H1 (cell line): ENCODE measurements at regions not wholly inside any gene's neighbourhood (a gene's known extent, or its start where the extent isn't known, plus 50 kb on each side); places are given as distances from the start of the nearest gene placed in this dataset.

Experiments used
- CTCF ChIA-PET: fragments of 300-600 bp; sonication (Branson Sonifier 250); formaldehyde crosslinking; loops from one replicate; lab custom pipeline; 2021; ENCODE audit not compliant: partially characterized antibody; lab: Charles Lee
- POLR2A ChIA-PET: fragments of 300-600 bp; sonication (Branson Sonifier 250); formaldehyde crosslinking; loops from one replicate; lab custom pipeline; 2021; ENCODE audit warnings: inconsistent platforms; ENCODE audit not compliant: partially characterized antibody; lab: Charles Lee
- DNase-seq, 2 experiments: peaks; one replicate each; pipeline versions ENCODE4 v3.0.0 to v3.0.0-alpha.2; 2010 to 2022; ENCODE audit warnings: low spot score in 2 of 2, low read depth in 1 of 2, mixed read lengths in 1 of 2
- FAIRE-seq: peaks from 2 replicates; lab custom pipeline; 2011; peaks lifted over from hg19 to GRCh38; lab: Jason Lieb, UNC
- H2AFZ ChIP-seq: 2 replicates; pipeline ENCODE4 v1.8.1; 2012; ENCODE audit warnings: low read length, inconsistent platforms
- H2AK5ac ChIP-seq: 2 replicates; pipeline ENCODE4 v1.6.1; 2013; ENCODE audit warnings: low read depth, low read length
- H2BK120ac ChIP-seq: replicated peaks from 2 replicates; pipeline ENCODE3; 2013; ENCODE audit warnings: low read depth, low read length, inconsistent platforms
- H2BK12ac ChIP-seq: 2 replicates; pipeline ENCODE4 v1.6.1; 2013; ENCODE audit warnings: low read depth, low read length
- H2BK15ac ChIP-seq: 2 replicates; pipeline ENCODE4 v1.6.1; 2013; ENCODE audit warnings: low read length
- H2BK20ac ChIP-seq: 2 replicates; pipeline ENCODE4 v1.6.1; 2013; ENCODE audit warnings: low read length
- H2BK5ac ChIP-seq: 2 replicates; pipeline ENCODE4 v1.6.1; 2013; ENCODE audit warnings: low read depth, low read length
- H3K14ac ChIP-seq: 2 replicates; pipeline ENCODE4 v1.6.1; 2013; ENCODE audit warnings: inconsistent platforms; ENCODE audit not compliant: insufficient read length
- H3K18ac ChIP-seq: 2 replicates; pipeline ENCODE4 v1.6.1; 2013; ENCODE audit warnings: low read length; ENCODE audit errors: extremely low read depth
- H3K23ac ChIP-seq: 2 replicates; pipeline ENCODE4 v1.6.1; 2013; ENCODE audit warnings: inconsistent platforms; ENCODE audit not compliant: insufficient read length
- H3K23me2 ChIP-seq: 2 replicates; pipeline ENCODE4 v1.6.1; 2013; ENCODE audit warnings: low read depth, low read length
- H3K27ac ChIP-seq: 2 replicates; pipeline ENCODE4 v1.6.1; 2011; ENCODE audit warnings: low read depth, low read length, inconsistent platforms
- H3K27me3 ChIP-seq, 4 experiments: replicated peaks in 1 of 4; 1 replicate in 1 of 4; 2 replicates in 3 of 4; pipeline versions ENCODE4 v1.6.1 to v1.8.1; 2011 to 2013; ENCODE audit warnings: low read length in 3 of 4, mild to moderate bottlenecking in 3 of 4, inconsistent platforms in 2 of 4, mixed read lengths in 2 of 4, moderate library complexity in 1 of 4; ENCODE audit not compliant: control insufficient read depth in 3 of 4, insufficient read depth in 3 of 4; ENCODE audit errors: extremely low read depth in 1 of 4
- H3K36me3 ChIP-seq, 4 experiments: 2 replicates each; pipeline versions ENCODE4 v1.6.1 to v1.8.1; 2011 to 2013; ENCODE audit warnings: mild to moderate bottlenecking in 4 of 4, low read length in 3 of 4, moderate library complexity in 2 of 4, control low read depth in 1 of 4, inconsistent platforms in 1 of 4; ENCODE audit not compliant: insufficient read depth in 4 of 4, control insufficient read depth in 2 of 4
- H3K4ac ChIP-seq: replicated peaks from 2 replicates; pipeline ENCODE3; 2013; ENCODE audit warnings: low read length, low read depth, mixed read lengths, inconsistent platforms; ENCODE audit not compliant: insufficient read length
- H3K4me1 ChIP-seq, 4 experiments: replicated peaks in 1 of 4; 1 replicate in 1 of 4; 2 replicates in 3 of 4; pipeline versions ENCODE4 v1.6.1 to v1.8.1; 2011 to 2013; ENCODE audit warnings: low read length in 3 of 4, inconsistent platforms in 2 of 4, mixed read lengths in 1 of 4; ENCODE audit not compliant: insufficient read depth in 4 of 4, control insufficient read depth in 3 of 4
- H3K4me2 ChIP-seq, 2 experiments: 2 replicates each; pipeline versions ENCODE4 v1.6.1 to v1.8.1; 2011 to 2013; ENCODE audit warnings: low read depth in 2 of 2, low read length in 2 of 2, control low read depth in 1 of 2, inconsistent platforms in 1 of 2, mild to moderate bottlenecking in 1 of 2; ENCODE audit not compliant: insufficient read depth in 1 of 2
- H3K4me3 ChIP-seq, 4 experiments: fragments of 200-600, 300-600 bp in 1 of 4; sonication (generic), shearing (Covaris generic), sonication (Bioruptor Twin) in 1 of 4; 2 replicates each; pipeline versions ENCODE4 v1.5.1 to v1.8.1; 2011 to 2016; ENCODE audit warnings: low read length in 4 of 4, low read depth in 3 of 4, control low read depth in 2 of 4, inconsistent platforms in 2 of 4, mild to moderate bottlenecking in 2 of 4, mixed read lengths in 1 of 4, moderate library complexity in 1 of 4; ENCODE audit not compliant: insufficient read depth in 2 of 4; ENCODE audit errors: extremely low read depth in 1 of 4
- H3K56ac ChIP-seq: replicated peaks from 2 replicates; pipeline ENCODE3; 2013; ENCODE audit warnings: low read depth, mild to moderate bottlenecking, mixed read lengths, low read length, inconsistent platforms; ENCODE audit not compliant: insufficient read length
- H3K79me1 ChIP-seq: 2 replicates; pipeline ENCODE4 v1.6.1; 2013; ENCODE audit warnings: low read depth, low read length, control low read depth
- H3K79me2 ChIP-seq, 2 experiments: 2 replicates each; pipeline versions ENCODE4 v1.6.1 to v1.8.1; 2012 to 2013; ENCODE audit warnings: low read length in 2 of 2, mild to moderate bottlenecking in 2 of 2, inconsistent platforms in 1 of 2; ENCODE audit not compliant: insufficient read depth in 2 of 2, control insufficient read depth in 1 of 2
- H3K9ac ChIP-seq, 4 experiments: replicated peaks in 1 of 4; 1 replicate in 1 of 4; 2 replicates in 3 of 4; pipeline versions ENCODE4 v1.6.1 to v1.8.1; 2011 to 2013; ENCODE audit warnings: low read depth in 3 of 4, low read length in 3 of 4, control low read depth in 2 of 4, mild to moderate bottlenecking in 2 of 4, moderate library complexity in 2 of 4, inconsistent platforms in 1 of 4; ENCODE audit errors: extremely low read depth in 1 of 4
- H3K9me3 ChIP-seq, 2 experiments: 2 replicates each; pipeline versions ENCODE4 v1.6.1 to v1.8.1; 2012 to 2013; ENCODE audit warnings: mild to moderate bottlenecking in 2 of 2, moderate library complexity in 2 of 2, control low read depth in 1 of 2, inconsistent platforms in 1 of 2, low read depth in 1 of 2, low read length in 1 of 2, mixed read lengths in 1 of 2; ENCODE audit not compliant: insufficient read depth in 2 of 2
- H4K20me1 ChIP-seq, 2 experiments: replicated peaks in 1 of 2; 2 replicates each; pipeline versions ENCODE3 to v1.8.1; 2011 to 2013; ENCODE audit warnings: inconsistent platforms in 2 of 2, low read length in 2 of 2, mild to moderate bottlenecking in 1 of 2; ENCODE audit not compliant: insufficient read depth in 2 of 2, control insufficient read depth in 1 of 2
- H4K5ac ChIP-seq: 2 replicates; pipeline ENCODE4 v1.6.1; 2013; ENCODE audit warnings: low read length, low read depth, mixed read lengths, inconsistent platforms; ENCODE audit not compliant: insufficient read length
- H4K8ac ChIP-seq: 2 replicates; pipeline ENCODE4 v1.8.0; 2013; ENCODE audit warnings: mild to moderate bottlenecking, moderate library complexity, low read length, inconsistent platforms; ENCODE audit not compliant: insufficient read depth; ENCODE audit errors: extremely low read depth
- H4K91ac ChIP-seq: replicated peaks from 2 replicates; pipeline ENCODE3; 2013; ENCODE audit warnings: low read length, mixed read lengths, inconsistent platforms; ENCODE audit not compliant: insufficient read length
- ATF2 ChIP-seq: IDR thresholded peaks from 2 replicates; pipeline ENCODE4 v1.6.1; 2012; ENCODE audit warnings: low read length, inconsistent platforms
- CTBP2 ChIP-seq: IDR thresholded peaks from 2 replicates; pipeline ENCODE4 v1.7.0; 2011; ENCODE audit warnings: borderline replicate concordance, mild to moderate bottlenecking, moderate library complexity, mixed read lengths, low read length; ENCODE audit not compliant: insufficient read depth, insufficient read length
- CTCF ChIP-seq, 3 experiments: IDR thresholded peaks; 1 replicate in 2 of 3; 2 replicates in 1 of 3; pipeline versions ENCODE4 v1.5.1 to v1.6.1; 2011; ENCODE audit warnings: low read length in 3 of 3, mild to moderate bottlenecking in 3 of 3, inconsistent platforms in 2 of 3, low read depth in 1 of 3, moderate library complexity in 1 of 3; ENCODE audit not compliant: insufficient read depth in 1 of 3; ENCODE audit errors: control extremely low read depth in 1 of 3
- RBBP5 ChIP-seq: IDR thresholded peaks from 2 replicates; pipeline ENCODE4 v1.7.1; 2012; ENCODE audit warnings: low read depth, mild to moderate bottlenecking, inconsistent platforms, low read length, moderate library complexity, borderline replicate concordance
- RFX5 ChIP-seq: IDR thresholded peaks from 2 replicates; pipeline ENCODE4 v1.6.1; 2011; ENCODE audit warnings: low read depth, low read length, improper control_type of control experiment, borderline replicate concordance
- SP1 ChIP-seq: IDR thresholded peaks from 2 replicates; pipeline ENCODE4 v1.6.1; 2011; ENCODE audit warnings: low read depth, low read length
- SP2 ChIP-seq: IDR thresholded peaks from 2 replicates; pipeline ENCODE4 v1.6.1; 2012; ENCODE audit warnings: mild to moderate bottlenecking, low read length, inconsistent platforms
- SP4 ChIP-seq: IDR thresholded peaks from 2 replicates; pipeline ENCODE4 v1.6.1; 2012; ENCODE audit warnings: low read length, inconsistent platforms
- SRF ChIP-seq: IDR thresholded peaks from 2 replicates; pipeline ENCODE4 v1.6.1; 2011; ENCODE audit warnings: mild to moderate bottlenecking, low read depth, low read length, moderate library complexity
- TAF1 ChIP-seq: IDR thresholded peaks from 2 replicates; pipeline ENCODE4 v1.6.1; 2011; ENCODE audit warnings: mild to moderate bottlenecking, low read depth, low read length
- ZNF274 ChIP-seq: IDR thresholded peaks from 2 replicates; pipeline ENCODE4 v1.7.0; 2012; ENCODE audit warnings: low read length, borderline replicate concordance; ENCODE audit errors: extremely low read depth
- WGBS, 2 experiments: shearing (Covaris generic) in 1 of 2; methylation state at CpG; one replicate each; pipeline versions ENCODE4 v1.1.6 to v1.1.7; 2013 to 2015; ENCODE audit warnings: low lambda C conversion rate in 2 of 2, mixed read lengths in 2 of 2, inconsistent platforms in 1 of 2, low coverage in 1 of 2, missing lambda C conversion rate in 1 of 2; ENCODE audit not compliant: insufficient replicate concordance in 2 of 2, insufficient coverage in 1 of 2, insufficient read length in 1 of 2; ENCODE audit errors: extremely low coverage in 1 of 2, missing lambda C conversion rate in 1 of 2; 5-methylcytosine and 5-hydroxymethylcytosine counted together

- Histone ChIP-seq H3K9ac (no peak overlapping the region), H3K56ac (no peak overlapping the region), H3K23ac (no peak overlapping the region), H2AK5ac (no peak overlapping the region), H3K14ac (no peak overlapping the region), H4K20me1 (no peaks in the 10 kb centered on the region), H3K79me1 (no peaks in the 10 kb centered on the region), H2AFZ (no peak overlapping the region), H4K91ac (no peak overlapping the region), H3K79me2 (no peaks in the 10 kb centered on the region), H3K4me3 (no peak overlapping the region), H2BK15ac (no peak overlapping the region), H2BK20ac (no peak overlapping the region), H2BK12ac (no peak overlapping the region), H4K8ac (no peak overlapping the region), H3K27ac (no peak overlapping the region), H3K4me2 (no peak overlapping the region), H2BK5ac (no peak overlapping the region), H3K36me3 (no peaks in the 10 kb centered on the region), H3K9me3 (no peaks in the 10 kb centered on the region), H4K5ac (no peak overlapping the region), H3K23me2 (no peaks in the 10 kb centered on the region), H3K4ac (no peak overlapping the region), H2BK120ac (no peak overlapping the region), H3K27me3 (no peaks in the 10 kb centered on the region), H3K4me1 (no peaks in the 10 kb centered on the region), H3K18ac (no peak overlapping the region)
- ChIA-PET POLR2A (no interaction called here), CTCF (no interaction called here)
- DNase-seq (no peak), FAIRE-seq (no peak)
- 89% methylated on average over 3 of the region's 3 CpGs; no CpG with 5 or more reads in 1 of the 2 experiments for WGBS, 2 experiments
- TF ChIP-seq SRF = no peak
- no peak for TF ChIP-seq ZNF274
- TF ChIP-seq RFX5 = no peak
- no peak for TF ChIP-seq CTCF (IDR thresholded peaks at IDR 0.05; ENCODE audit: control extremely low read depth in 1 of 3, insufficient read depth in 1 of 3, low read depth in 1 of 3, low read length in 3 of 3)
- no peak for TF ChIP-seq SP4
- TF ChIP-seq ATF2 = no peak
- no peak for TF ChIP-seq CTBP2
- TF ChIP-seq SP1 = no peak
- TF ChIP-seq SP2 = no peak
- TF ChIP-seq TAF1 = no peak
- no peak for TF ChIP-seq RBBP5
Observed at GRCh38 chr2:66869076-66869475, 434.2 kb downstream of the MEIS1 start.
